ENCODE measurements at regions not wholly inside any gene's neighbourhood (a gene's known extent, or its start where the extent isn't known, plus 50 kb on each side); places are given as distances from the start of the nearest gene placed in this dataset.

GRCh38 chr2:139790136-139790535, 1009.9 kb upstream of the NXPH2 start:
- no peaks in the 10 kb centered on the region for H3K9me3 ChIP-seq (ENCODE audit: control insufficient read depth in 2 of 2, insufficient read depth in 1 of 2, low read depth in 1 of 2, low read length in 1 of 2)
- no peaks in the 10 kb centered on the region for H3K36me3 ChIP-seq (ENCODE audit: control insufficient read depth in 3 of 3, insufficient read depth in 2 of 3, low read depth in 1 of 3, low read length in 3 of 3)
- H3K27ac ChIP-seq (ENCODE audit: low read depth in 1 of 3, low read length in 2 of 3), result no peak overlapping the region
- H3K4me3 ChIP-seq (ENCODE audit: low read depth in 1 of 3, low read length in 3 of 3), result no peak overlapping the region
- H3K27me3 ChIP-seq (ENCODE audit: control insufficient read depth in 3 of 3, insufficient read depth in 3 of 3, low read length in 3 of 3), result no peaks in the 10 kb centered on the region
- no peak for FAIRE-seq
- no peaks in the 10 kb centered on the region for H3K4me1 ChIP-seq (ENCODE audit: control insufficient read depth in 3 of 3, insufficient read depth in 2 of 3, low read depth in 1 of 3, low read length in 2 of 3)
- DNase-seq, result no peak
- 25 to 34% (median 29%) methylated on average over 2 of the region's 2 CpGs for WGBS, 3 donors

- Histone ChIP-seq H3K36me3 (ENCODE audit: control insufficient read depth in 3 of 3, insufficient read depth in 2 of 3, low read depth in 1 of 3, low read length in 3 of 3) (no peaks in the 10 kb centered on the region), H3K9me3 (ENCODE audit: control insufficient read depth in 2 of 2, insufficient read depth in 1 of 2, low read depth in 1 of 2, low read length in 1 of 2) (no peaks in the 10 kb centered on the region), H3K27me3 (ENCODE audit: control insufficient read depth in 3 of 3, insufficient read depth in 3 of 3, low read length in 3 of 3) (no peaks in the 10 kb centered on the region), H3K4me1 (ENCODE audit: control insufficient read depth in 3 of 3, insufficient read depth in 2 of 3, low read depth in 1 of 3, low read length in 2 of 3) (no peaks in the 10 kb centered on the region), H3K4me3 (ENCODE audit: low read depth in 1 of 3, low read length in 3 of 3) (no peak overlapping the region), H3K27ac (ENCODE audit: low read depth in 1 of 3, low read length in 2 of 3) (no peak overlapping the region)
- FAIRE-seq (no peak), DNase-seq (no peak)
These were observed 998.5 kb upstream of the NXPH2 start for GRCh38 chr2:139778732-139779131.

- DNase-seq, result no peak
- no peaks in the 10 kb centered on the region for H3K4me1 ChIP-seq (ENCODE audit: control insufficient read depth in 3 of 3, insufficient read depth in 2 of 3, low read depth in 1 of 3, low read length in 2 of 3)
- 28 to 68% (median 48%) methylated on average over 1 of the region's 1 CpG for WGBS, 3 donors
- no peaks in the 10 kb centered on the region for H3K27me3 ChIP-seq (ENCODE audit: control insufficient read depth in 3 of 3, insufficient read depth in 3 of 3, low read length in 3 of 3)
- H3K4me3 ChIP-seq (ENCODE audit: low read depth in 1 of 3, low read length in 3 of 3), result no peak overlapping the region
- no peaks in the 10 kb centered on the region for H3K36me3 ChIP-seq (ENCODE audit: control insufficient read depth in 3 of 3, insufficient read depth in 2 of 3, low read depth in 1 of 3, low read length in 3 of 3)
- H3K9me3 ChIP-seq (ENCODE audit: control insufficient read depth in 2 of 2, insufficient read depth in 1 of 2, low read depth in 1 of 2, low read length in 1 of 2), result no peaks in the 10 kb centered on the region
- no peak for FAIRE-seq
- no peak overlapping the region for H3K27ac ChIP-seq (ENCODE audit: low read depth in 1 of 3, low read length in 2 of 3)
These were observed 993.6 kb upstream of the NXPH2 start for GRCh38 chr2:139773720-139774277.

- no peak overlapping the region for H3K4me3 ChIP-seq (ENCODE audit: low read depth in 1 of 3, low read length in 3 of 3)
- no peaks in the 10 kb centered on the region for H3K27me3 ChIP-seq (ENCODE audit: control insufficient read depth in 3 of 3, insufficient read depth in 3 of 3, low read length in 3 of 3)
- H3K9me3 ChIP-seq (ENCODE audit: control insufficient read depth in 2 of 2, insufficient read depth in 1 of 2, low read depth in 1 of 2, low read length in 1 of 2), result no peaks in the 10 kb centered on the region
- WGBS, 3 donors, result 7 to 30% (median 25%) methylated on average over 1 of the region's 1 CpG
- H3K27ac ChIP-seq (ENCODE audit: low read depth in 1 of 3, low read length in 2 of 3), result no peak overlapping the region
- no peaks in the 10 kb centered on the region for H3K36me3 ChIP-seq (ENCODE audit: control insufficient read depth in 3 of 3, insufficient read depth in 2 of 3, low read depth in 1 of 3, low read length in 3 of 3)
- FAIRE-seq (no peak), DNase-seq (no peak)
- no peaks in the 10 kb centered on the region for H3K4me1 ChIP-seq (ENCODE audit: control insufficient read depth in 3 of 3, insufficient read depth in 2 of 3, low read depth in 1 of 3, low read length in 2 of 3)
These were observed 989.4 kb upstream of the NXPH2 start for GRCh38 chr2:139769633-139770032.

DNA sequence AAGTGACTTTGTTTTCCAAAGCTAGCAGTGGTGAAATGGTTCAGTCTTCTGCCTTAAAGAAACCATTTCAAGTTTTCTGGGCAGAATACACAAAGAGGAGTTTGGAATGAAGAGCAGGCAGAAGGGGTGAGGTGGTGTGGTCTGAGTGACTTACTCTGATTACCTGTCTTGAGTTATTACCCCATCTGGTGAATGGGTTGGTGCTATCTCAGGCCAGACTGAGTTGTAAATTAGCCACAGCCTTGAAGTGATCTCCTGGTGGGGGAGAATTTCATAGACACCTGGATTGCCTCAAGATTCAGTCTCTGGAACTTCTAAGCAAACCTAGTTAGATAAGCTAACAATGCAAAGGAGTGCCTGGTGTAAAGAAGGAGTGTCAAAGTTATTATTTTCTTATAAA, 983.5 kb upstream of the NXPH2 start:
- H3K27ac ChIP-seq (ENCODE audit: low read depth in 1 of 3, low read length in 2 of 3), result no peak overlapping the region
- no peaks in the 10 kb centered on the region for H3K27me3 ChIP-seq (ENCODE audit: control insufficient read depth in 3 of 3, insufficient read depth in 3 of 3, low read length in 3 of 3)
- DNase-seq (no peak), FAIRE-seq (no peak)
- H3K4me3 ChIP-seq (ENCODE audit: low read depth in 1 of 3, low read length in 3 of 3), result no peak overlapping the region
- H3K9me3 ChIP-seq (ENCODE audit: control insufficient read depth in 2 of 2, insufficient read depth in 1 of 2, low read depth in 1 of 2, low read length in 1 of 2), result no peaks in the 10 kb centered on the region
- H3K4me1 ChIP-seq (ENCODE audit: control insufficient read depth in 3 of 3, insufficient read depth in 2 of 3, low read depth in 1 of 3, low read length in 2 of 3), result no peaks in the 10 kb centered on the region
- H3K36me3 ChIP-seq (ENCODE audit: control insufficient read depth in 3 of 3, insufficient read depth in 2 of 3, low read depth in 1 of 3, low read length in 3 of 3), result no peaks in the 10 kb centered on the region

GRCh38 chr2:139759000-139759505, 978.9 kb upstream of the NXPH2 start:
- 79 to 91% (median 89%) methylated on average over 3 of the region's 3 CpGs for WGBS, 3 donors

DNA sequence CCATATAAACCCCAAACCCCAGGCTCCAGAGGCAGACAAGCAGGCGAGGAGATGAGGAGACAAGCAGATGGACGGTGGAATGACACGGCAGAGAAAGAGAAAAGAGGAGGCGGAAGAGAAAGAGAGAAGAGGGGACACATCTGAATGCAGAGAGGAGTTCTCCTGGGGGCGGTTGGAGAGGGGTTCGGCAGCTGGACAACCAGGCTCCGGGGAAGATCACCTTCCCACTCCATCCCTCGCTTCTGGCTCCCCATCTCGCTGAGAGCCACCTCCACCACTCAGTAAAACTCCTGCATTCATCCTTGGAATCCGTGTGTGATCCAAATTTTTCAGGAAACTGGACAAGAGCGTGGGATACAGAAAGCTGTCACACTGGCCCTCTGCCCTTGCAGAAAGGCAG, 966.7 kb upstream of the NXPH2 start:
- Histone ChIP-seq H3K4me1 (ENCODE audit: control insufficient read depth in 3 of 3, insufficient read depth in 2 of 3, low read depth in 1 of 3, low read length in 2 of 3) (no peaks in the 10 kb centered on the region), H3K27ac (ENCODE audit: low read depth in 1 of 3, low read length in 2 of 3) (no peak overlapping the region), H3K4me3 (ENCODE audit: low read depth in 1 of 3, low read length in 3 of 3) (no peak overlapping the region), H3K36me3 (ENCODE audit: control insufficient read depth in 3 of 3, insufficient read depth in 2 of 3, low read depth in 1 of 3, low read length in 3 of 3) (no peaks in the 10 kb centered on the region), H3K9me3 (ENCODE audit: control insufficient read depth in 2 of 2, insufficient read depth in 1 of 2, low read depth in 1 of 2, low read length in 1 of 2) (peaks cover 0 to 7% of the 10 kb centered on the region in 2 donors), H3K27me3 (ENCODE audit: control insufficient read depth in 3 of 3, insufficient read depth in 3 of 3, low read length in 3 of 3) (no peaks in the 10 kb centered on the region)
- WGBS, 3 donors, result 82 to 89% (median 83%) methylated on average over 9 to 11 of the region's 11 CpGs
- FAIRE-seq (no peak), DNase-seq (no peak)

More at GRCh38 chr2:139759000-139759505, 978.9 kb upstream of the NXPH2 start:
- H3K9me3 ChIP-seq (ENCODE audit: control insufficient read depth in 2 of 2, insufficient read depth in 1 of 2, low read depth in 1 of 2, low read length in 1 of 2), result no peaks in the 10 kb centered on the region
- DNase-seq (no peak), FAIRE-seq (no peak)
- H3K36me3 ChIP-seq (ENCODE audit: control insufficient read depth in 3 of 3, insufficient read depth in 2 of 3, low read depth in 1 of 3, low read length in 3 of 3), result no peaks in the 10 kb centered on the region
- no peak overlapping the region for H3K27ac ChIP-seq (ENCODE audit: low read depth in 1 of 3, low read length in 2 of 3)
- H3K4me3 ChIP-seq (ENCODE audit: low read depth in 1 of 3, low read length in 3 of 3), result no peak overlapping the region
- no peaks in the 10 kb centered on the region for H3K27me3 ChIP-seq (ENCODE audit: control insufficient read depth in 3 of 3, insufficient read depth in 3 of 3, low read length in 3 of 3)
- no peaks in the 10 kb centered on the region for H3K4me1 ChIP-seq (ENCODE audit: control insufficient read depth in 3 of 3, insufficient read depth in 2 of 3, low read depth in 1 of 3, low read length in 2 of 3)

GRCh38 chr2:139744273-139744672, 964.1 kb upstream of the NXPH2 start:
- FAIRE-seq, result no peak
- peaks cover 0 to 4% of the 10 kb centered on the region in 2 donors for H3K9me3 ChIP-seq (ENCODE audit: control insufficient read depth in 2 of 2, insufficient read depth in 1 of 2, low read depth in 1 of 2, low read length in 1 of 2)
- H3K27me3 ChIP-seq (ENCODE audit: control insufficient read depth in 3 of 3, insufficient read depth in 3 of 3, low read length in 3 of 3), result no peaks in the 10 kb centered on the region
- H3K36me3 ChIP-seq (ENCODE audit: control insufficient read depth in 3 of 3, insufficient read depth in 2 of 3, low read depth in 1 of 3, low read length in 3 of 3), result no peaks in the 10 kb centered on the region
- 65 to 74% (median 69%) methylated on average over 4 of the region's 4 CpGs for WGBS, 3 donors
- no peak for DNase-seq
- H3K27ac ChIP-seq (ENCODE audit: low read depth in 1 of 3, low read length in 2 of 3), result no peak overlapping the region
- H3K4me3 ChIP-seq (ENCODE audit: low read depth in 1 of 3, low read length in 3 of 3), result no peak overlapping the region
- H3K4me1 ChIP-seq (ENCODE audit: control insufficient read depth in 3 of 3, insufficient read depth in 2 of 3, low read depth in 1 of 3, low read length in 2 of 3), result no peaks in the 10 kb centered on the region

All from small intestine (tissue), 7 donors.